Left ventricle myocardium inferior (tissue), 1 donor: ENCODE measurements at regions not wholly inside any gene's neighbourhood (a gene's known extent, or its start where the extent isn't known, plus 50 kb on each side); places are given as distances from the start of the nearest gene placed in this dataset.

Experiments used
- DNase-seq: peaks from one replicate; pipeline ENCODE4 v3.0.0-alpha.2; 2020
- H3K27ac ChIP-seq: fragments of 200-600 bp; replicated peaks from 2 replicates; pipeline ENCODE4 v1.8.0; 2021
- H3K27me3 ChIP-seq: fragments of 200-600 bp; 2 replicates; pipeline ENCODE4 v1.8.0; 2021; ENCODE audit warnings: low read depth
- H3K36me3 ChIP-seq: fragments of 200-600 bp; 2 replicates; pipeline ENCODE4 v1.8.0; 2021
- H3K4me1 ChIP-seq: fragments of 200-600 bp; 2 replicates; pipeline ENCODE4 v1.8.0; 2021
- H3K4me3 ChIP-seq: fragments of 200-600 bp; 2 replicates; pipeline ENCODE4 v1.8.0; 2021; ENCODE audit warnings: mild to moderate bottlenecking, moderate library complexity
- H3K9me3 ChIP-seq: fragments of 200-600 bp; replicated peaks from 2 replicates; pipeline ENCODE4 v1.8.0; 2021
- CTCF ChIP-seq: fragments of 200-600 bp; IDR thresholded peaks from 2 replicates; pipeline ENCODE4 v1.8.0; 2021; ENCODE audit warnings: antibody characterized with exemption, mild to moderate bottlenecking, borderline replicate concordance
- intact Hi-C: fragments of 100-400 bp; cut with micrococcal nuclease; formaldehyde crosslinking; loops from one replicate; pipeline ENCODE4 v1.11.0; 2022
- donor health status: DM: no; HTN: yes; CAD: no; lungs with severe emphysema.

- Histone ChIP-seq H3K4me1 (peaks cover 9% of the 10 kb centered on the region), H3K36me3 (no peaks in the 10 kb centered on the region), H3K27me3 (no peaks in the 10 kb centered on the region), H3K4me3 (no peak overlapping the region), H3K9me3 (no peaks in the 10 kb centered on the region), H3K27ac (no peak overlapping the region)
- TF ChIP-seq CTCF, result no peak
- intact Hi-C loops, result no loop called here
- no peak for DNase-seq
Measured at GRCh38 chr19:31947436-31948115, 397.8 kb upstream of the ZNF507 start.

GRCh38 chr19:31952693-31953092, 392.7 kb upstream of the ZNF507 start:
- intact Hi-C loops, result no loop called here
- no peak for DNase-seq
- no peak for TF ChIP-seq CTCF

GRCh38 chr19:31955061-31955460, 390.3 kb upstream of the ZNF507 start:
- H3K27me3 ChIP-seq, result no peaks in the 10 kb centered on the region
- H3K36me3 ChIP-seq, result no peaks in the 10 kb centered on the region
- no peaks in the 10 kb centered on the region for H3K9me3 ChIP-seq
- TF ChIP-seq CTCF, result no peak
- H3K27ac ChIP-seq, result no peak overlapping the region
- no peak for DNase-seq
- peaks cover 5% of the 10 kb centered on the region for H3K4me1 ChIP-seq
- intact Hi-C loops, result no loop called here
- no peak overlapping the region for H3K4me3 ChIP-seq

More at GRCh38 chr19:31952693-31953092, 392.7 kb upstream of the ZNF507 start:
- Histone ChIP-seq H3K27ac (no peak overlapping the region), H3K27me3 (no peaks in the 10 kb centered on the region), H3K9me3 (no peaks in the 10 kb centered on the region), H3K4me3 (no peak overlapping the region), H3K4me1 (peaks cover 5% of the 10 kb centered on the region), H3K36me3 (no peaks in the 10 kb centered on the region)

DNA sequence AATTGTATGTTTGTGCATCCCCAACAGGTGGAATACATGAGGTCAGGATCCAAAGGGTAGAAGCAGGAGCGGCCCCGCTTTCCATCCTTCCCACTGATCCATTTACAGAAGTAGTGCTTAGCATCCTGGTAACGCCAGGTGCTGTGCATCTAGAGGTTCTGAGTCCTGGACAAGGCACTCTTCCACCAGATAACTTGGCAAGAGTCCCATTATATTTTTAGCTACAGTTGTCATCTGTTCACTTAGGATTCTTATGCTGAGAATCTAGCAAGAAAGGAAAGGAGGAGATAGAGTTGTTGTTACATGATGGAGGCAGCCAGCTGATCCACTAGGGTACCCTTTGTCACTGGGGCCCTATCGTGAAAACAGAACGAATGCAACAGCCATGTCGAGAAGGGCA, 389.5 kb upstream of the ZNF507 start:
- Histone ChIP-seq H3K4me3 (no peak overlapping the region), H3K36me3 (no peaks in the 10 kb centered on the region), H3K4me1 (peaks cover 5% of the 10 kb centered on the region), H3K27ac (no peak overlapping the region), H3K9me3 (no peaks in the 10 kb centered on the region), H3K27me3 (no peaks in the 10 kb centered on the region)
- intact Hi-C loops, result no loop called here
- no peak for DNase-seq
- TF ChIP-seq CTCF, result no peak

DNA sequence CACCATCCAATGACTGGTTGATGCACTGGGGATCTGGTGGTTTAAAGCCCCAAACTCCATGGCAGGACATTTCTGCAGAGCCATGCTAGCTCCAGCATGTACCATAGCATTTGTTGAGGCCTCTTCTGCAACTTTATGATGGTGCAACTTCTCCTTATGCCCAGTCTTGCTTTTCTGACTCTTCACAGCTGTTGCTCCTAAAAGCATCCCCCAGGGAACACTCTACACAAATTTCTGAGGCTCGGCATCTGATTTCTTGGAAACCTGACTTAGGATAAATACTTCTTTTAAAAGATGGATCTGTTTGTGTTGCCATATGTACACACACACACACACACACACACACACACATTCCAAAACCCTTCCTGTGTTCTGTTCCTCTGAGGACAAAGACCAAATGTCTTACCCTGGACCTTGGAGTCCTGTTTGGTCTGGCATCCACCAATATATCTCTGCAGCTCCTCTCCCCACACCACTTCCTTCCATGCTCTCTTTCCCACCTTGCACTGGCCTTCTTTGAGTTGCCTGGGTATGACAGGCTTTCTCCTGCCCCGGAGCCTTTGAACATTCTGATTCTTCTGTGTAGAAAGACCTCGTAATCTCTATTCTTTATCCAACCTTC, 388.5 kb upstream of the ZNF507 start:
- Histone ChIP-seq H3K4me1 (peaks cover 5% of the 10 kb centered on the region), H3K36me3 (no peaks in the 10 kb centered on the region), H3K9me3 (no peaks in the 10 kb centered on the region), H3K27ac (no peak overlapping the region), H3K27me3 (peaks cover 3% of the 10 kb centered on the region), H3K4me3 (no peak overlapping the region)
- intact Hi-C loops, result no loop called here
- DNase-seq, result no peak
- no peak for TF ChIP-seq CTCF
